GM19395 (cell line): ENCODE measurements at regions not wholly inside any gene's neighbourhood (a gene's known extent, or its start where the extent isn't known, plus 50 kb on each side); places are given as distances from the start of the nearest gene placed in this dataset.

ENCODE experiments used
- ATAC-seq: cut with Tn5 transposase; IDR thresholded peaks from one replicate; pipeline ENCODE4 v1.9.1; 2021; ENCODE audit warnings: mild to moderate bottlenecking, moderate library complexity; ENCODE audit not compliant: unreplicated experiment

DNA sequence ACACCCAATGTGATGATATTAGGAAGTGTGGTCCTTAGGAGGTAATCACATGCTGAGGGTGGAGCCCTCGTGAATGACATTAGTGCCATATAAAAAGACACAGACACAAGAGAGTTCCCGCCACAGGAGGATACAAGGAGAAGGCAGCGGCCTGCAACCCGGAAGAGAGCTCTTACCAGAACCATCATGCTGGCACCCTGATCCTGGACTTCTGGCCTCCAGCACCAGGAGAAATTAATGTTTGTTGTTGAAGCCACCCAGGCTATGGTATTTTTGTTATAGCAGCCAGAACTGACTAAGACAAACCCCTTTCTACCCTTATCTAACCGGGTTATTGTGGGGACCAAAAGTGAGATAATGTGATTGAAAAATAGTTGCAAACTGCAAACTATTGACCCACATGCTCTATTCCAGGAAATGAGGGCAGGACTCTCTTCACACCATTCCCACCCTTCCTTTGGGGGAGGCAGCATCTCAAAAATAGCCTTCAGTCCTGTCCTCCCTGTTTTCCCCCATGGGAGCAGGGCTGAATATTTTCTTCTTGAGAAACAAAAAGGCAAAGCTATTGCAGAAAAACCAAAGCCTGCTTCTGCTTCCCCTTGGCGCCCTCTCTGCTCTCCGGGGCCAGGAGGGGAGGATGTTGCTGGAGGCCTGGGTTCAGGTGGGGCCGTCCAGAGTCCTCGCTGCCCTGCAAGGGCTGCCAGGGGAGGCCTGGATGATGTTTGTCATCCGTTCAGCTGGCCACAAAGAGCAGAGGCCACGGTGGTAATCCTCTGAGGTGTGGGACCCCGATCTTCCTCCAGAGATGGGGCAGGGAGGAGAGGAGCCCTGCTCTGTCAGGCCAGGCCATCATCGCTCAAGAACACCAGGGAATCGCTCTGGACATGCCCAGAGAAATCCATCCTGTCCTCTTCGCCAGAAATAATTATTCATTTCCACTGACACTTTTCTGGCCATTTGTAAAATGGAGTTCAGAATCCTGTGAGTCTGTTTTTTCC is 73.8 kb upstream of the HAAO start:
- ATAC-seq = no peak

DNA sequence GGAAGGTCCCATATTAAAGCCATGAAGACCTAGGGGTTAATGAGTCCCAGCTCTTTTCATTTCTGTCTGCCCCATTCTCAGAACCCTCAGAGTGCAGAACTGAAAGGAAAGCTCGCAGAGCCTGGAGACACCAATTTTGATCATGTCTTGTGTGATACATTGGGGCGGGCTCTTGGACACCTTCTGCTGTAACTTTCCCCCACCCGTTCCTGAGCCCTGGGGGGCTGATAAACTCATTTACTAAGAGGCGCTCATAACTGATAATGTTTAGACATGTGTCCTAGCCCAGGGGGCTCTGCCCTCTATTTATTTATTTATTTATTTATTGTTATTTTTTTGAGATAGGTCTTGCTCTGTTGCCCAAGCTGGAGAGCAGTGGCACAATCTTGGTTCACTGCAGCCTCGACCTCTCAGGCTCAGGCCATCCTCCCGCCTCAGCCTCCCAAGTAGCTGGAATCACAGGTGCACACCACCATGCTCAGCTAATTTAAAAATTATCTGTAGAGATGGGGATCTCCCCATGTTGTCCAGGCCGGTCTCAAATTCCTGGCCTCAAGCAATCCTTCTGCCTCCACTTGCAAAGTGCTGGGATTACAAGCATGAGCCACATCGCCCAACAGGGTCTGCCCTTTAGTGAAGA is 72.4 kb upstream of the HAAO start:
- ATAC-seq = no peak

- ATAC-seq = no peak
Observed at GRCh38 chr2:42864222-42864621, 71.8 kb upstream of the HAAO start.

DNA sequence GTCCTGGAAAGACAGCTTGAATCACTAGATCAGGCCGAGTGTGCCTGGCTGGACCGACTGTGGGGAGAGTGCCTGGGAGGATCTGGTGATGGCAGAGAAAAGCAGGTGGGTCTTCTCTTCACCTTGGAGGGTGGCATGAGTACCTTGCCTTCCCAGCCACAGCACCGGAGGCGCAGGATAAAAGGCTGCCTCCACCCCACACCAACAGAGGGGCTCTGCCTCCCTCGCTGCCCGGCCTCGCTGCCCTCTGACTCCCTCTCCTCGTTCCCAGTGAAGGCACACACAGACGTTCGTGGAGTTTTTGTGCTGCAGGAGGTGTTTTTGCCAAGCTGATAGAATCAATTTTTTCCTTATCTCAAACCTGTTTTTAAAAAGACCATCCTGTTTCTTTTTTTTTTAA is 71.4 kb upstream of the HAAO start:
- no peak for ATAC-seq

- ATAC-seq = no peak
Observed at GRCh38 chr2:42863320-42863719, 70.9 kb upstream of the HAAO start.

DNA sequence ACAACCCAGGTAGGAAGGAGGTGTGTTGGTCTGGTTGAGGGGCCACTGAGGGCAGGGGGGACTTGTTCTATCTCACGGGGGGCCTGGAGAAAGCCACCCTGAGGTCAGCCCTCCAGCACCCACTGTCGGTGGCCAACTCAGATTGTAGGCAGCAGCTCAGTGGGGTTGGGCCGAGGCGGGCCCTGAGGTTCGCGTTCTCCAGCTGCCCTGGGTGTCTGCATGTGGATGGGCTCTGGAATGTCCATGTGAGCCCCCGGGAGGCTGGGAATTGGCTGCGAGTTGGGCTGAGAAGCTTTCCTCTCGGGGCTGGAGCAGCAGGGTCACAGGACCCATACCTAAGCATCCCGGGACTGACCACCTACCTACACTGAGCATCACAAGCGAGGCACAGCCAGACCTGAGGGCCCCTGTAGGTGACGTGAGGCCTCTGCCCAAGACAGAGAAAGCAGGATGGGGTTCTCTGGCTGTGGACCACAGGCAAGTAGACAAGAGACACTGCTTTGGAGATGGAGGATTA is 70.3 kb upstream of the HAAO start:
- no peak for ATAC-seq

DNA sequence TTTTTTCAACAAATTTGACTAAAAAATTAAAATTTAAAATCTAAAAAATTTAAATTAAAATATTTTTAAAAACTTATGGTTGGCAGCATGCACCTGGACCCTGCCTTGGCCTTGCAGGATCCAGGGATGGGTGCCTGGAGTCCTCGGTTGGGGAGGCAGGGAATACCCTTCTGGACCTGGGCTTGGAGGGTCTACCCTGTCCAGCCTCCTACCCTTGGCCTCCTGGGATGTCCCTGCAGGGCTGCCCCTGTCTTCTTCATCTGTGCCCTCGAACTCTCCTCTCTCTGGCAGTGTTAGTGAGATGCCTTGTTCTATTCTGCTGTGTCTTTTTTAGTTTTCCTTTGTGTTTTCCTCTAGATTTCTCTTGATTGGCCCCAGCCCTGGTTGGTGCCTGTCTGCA is 68.9 kb upstream of the HAAO start:
- ATAC-seq = no peak

- no peak for ATAC-seq
Observed at GRCh38 chr2:42860319-42861094, 68.1 kb upstream of the HAAO start.

DNA sequence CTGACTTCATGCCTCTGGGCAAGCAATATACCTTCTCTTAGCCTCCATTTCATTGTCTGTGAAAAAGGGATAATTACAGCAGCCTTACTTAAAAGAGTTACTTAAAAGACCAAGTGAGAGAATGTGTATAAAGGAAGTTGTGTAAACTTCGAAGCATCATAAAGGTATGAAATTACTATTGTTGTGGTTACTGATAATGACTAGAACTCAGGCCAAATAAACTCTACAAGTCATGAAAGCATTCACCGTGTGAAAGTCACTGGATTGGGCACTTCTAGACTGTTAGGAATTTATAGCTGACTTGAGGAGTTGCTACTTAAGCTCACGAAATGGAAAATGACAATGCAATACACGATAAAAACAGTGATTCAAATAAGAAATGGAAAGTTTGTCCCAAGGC is 67.4 kb upstream of the HAAO start:
- ATAC-seq = no peak

GRCh38 chr2:42859006-42859552 is 66.7 kb upstream of the HAAO start:
- no peak for ATAC-seq

DNA sequence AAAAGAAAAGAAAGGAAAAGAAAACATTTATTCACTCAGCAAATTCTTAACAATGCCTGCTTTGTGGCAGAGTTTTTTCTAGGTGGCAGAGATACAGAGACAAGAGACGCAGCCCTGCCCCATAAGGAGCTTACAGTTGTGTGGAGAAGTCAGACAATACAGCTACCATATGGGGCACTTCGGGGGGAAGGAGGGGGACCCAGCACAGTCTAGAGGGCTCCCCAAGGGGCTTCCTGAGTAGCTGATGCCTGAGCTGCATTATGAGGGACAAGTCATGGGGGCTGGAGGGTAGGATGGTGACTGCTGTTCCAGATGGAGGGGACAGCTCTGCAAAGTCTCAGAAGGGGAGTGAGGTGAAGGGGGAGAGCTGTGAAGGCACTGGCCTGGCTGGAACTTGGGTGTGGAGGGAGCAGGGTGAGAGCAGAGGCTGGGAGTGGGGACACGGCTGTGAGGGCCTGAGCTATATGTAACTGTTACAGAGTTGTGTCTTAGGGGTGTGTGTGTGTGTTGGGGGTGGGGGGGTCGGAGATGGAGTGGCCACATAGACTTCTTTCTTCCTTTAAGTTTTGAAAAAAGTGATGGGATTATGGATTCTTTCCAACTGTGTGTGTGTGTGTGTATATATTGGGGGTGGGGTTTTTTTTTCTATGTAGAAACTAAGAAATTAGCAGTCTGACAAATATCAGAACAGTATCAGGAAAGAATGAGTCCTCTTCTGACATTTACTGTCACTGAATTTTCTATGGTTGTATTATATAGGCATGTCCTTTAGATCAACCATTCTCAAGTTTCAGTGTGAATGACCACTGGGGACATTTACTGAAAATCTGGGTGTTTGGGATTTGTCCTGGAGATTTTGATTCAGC is 66.0 kb upstream of the HAAO start:
- no peak for ATAC-seq

- ATAC-seq = no peak
Observed at GRCh38 chr2:42856891-42857632, 64.7 kb upstream of the HAAO start.

DNA sequence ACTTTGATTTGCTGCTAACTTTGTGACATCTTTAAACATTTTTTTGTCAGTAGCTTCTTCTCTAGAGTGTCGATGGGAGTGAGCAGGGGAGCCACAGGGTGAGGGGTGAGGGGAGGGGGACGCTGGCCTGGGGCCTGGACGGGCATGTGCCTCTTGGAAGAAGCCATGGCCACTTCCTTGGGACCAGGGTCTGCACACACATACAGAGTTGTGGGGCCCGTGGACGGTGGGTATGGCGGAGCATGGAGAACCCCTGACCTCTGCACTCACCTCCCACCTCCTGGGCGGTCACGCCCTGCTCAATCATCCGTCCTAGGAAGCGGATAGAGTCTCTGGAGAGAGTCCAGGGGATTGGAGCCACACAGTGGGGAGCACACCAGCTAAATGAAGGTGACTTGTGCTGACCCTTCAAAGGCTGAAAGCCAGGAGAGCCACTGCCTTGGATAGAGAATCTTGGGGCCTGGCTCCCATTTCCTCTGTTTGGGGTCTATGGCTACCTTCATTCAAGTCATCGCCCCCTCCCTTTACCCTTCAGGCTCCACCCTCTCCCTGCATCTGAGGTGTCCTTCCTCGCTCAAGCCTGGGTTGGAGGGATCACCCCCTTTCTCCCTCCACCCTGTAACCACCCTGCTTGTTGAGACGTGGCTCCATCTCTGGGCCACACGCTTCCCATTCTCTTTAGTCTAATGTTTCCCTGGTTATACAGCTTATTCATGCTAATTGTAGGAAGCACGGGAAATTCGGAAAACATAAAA is 63.9 kb upstream of the HAAO start:
- no peak for ATAC-seq

DNA sequence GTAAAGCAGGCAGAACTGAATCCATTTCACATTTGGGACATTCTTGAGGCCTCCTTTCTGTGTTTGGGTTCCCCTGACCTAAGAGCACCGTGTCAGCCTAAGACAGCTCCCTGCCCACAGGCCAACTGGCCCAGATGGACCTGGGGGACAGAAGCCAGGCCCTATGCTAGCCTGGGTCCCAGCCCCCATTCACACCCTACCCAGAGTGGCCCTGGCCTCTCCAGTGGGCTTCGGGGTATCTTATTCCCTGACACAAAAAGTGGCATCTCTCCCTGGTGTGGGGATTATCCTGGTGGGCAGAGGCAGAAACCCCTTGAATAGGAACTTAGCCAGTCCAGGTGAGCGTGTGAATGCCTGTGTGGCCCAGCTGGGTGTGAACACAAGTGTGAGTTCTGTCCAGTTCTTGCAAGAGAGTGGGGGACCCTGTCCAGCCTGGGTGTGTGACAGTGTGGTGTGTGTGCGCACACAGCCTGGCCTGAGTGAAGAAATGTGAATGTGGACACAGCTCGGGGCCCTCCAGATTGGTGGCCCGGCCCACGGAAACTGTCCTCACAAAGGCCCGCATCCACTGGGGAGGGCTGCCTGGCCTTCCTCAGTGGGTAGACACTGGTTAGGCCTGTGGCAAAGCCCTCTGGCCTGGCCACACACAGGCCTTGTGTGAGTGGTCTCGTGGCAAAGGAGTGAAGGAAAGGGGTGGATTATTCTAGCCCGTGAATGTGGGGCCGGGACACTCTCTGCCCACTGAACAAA is 63.0 kb upstream of the HAAO start:
- no peak for ATAC-seq

GRCh38 chr2:42854207-42854818 is 61.9 kb upstream of the HAAO start:
- ATAC-seq = no peak

- no peak for ATAC-seq
Observed at GRCh38 chr2:42853549-42854206, 61.3 kb upstream of the HAAO start.

GRCh38 chr2:42852798-42853197 is 60.4 kb upstream of the HAAO start:
- no peak for ATAC-seq
